B cell (primary cell): ENCODE measurements at regions not wholly inside any gene's neighbourhood (a gene's known extent, or its start where the extent isn't known, plus 50 kb on each side); places are given as distances from the start of the nearest gene placed in this dataset.

ENCODE experiments used
- ATAC-seq: fragments of 200-7000 bp; cut with Tn5 transposase; one replicate; pipeline ENCODE4 v1.10.0; 2021; ENCODE audit warnings: low read depth, mild to moderate bottlenecking, moderate number of reproducible peaks, moderate library complexity
- CTCF ChIA-PET: fragments of 350-600 bp; sonication (Branson Sonifier 250); formaldehyde crosslinking; loops from one replicate; lab custom pipeline; 2021; ENCODE audit warnings: antibody characterized with exemption, inconsistent platforms; lab: Charles Lee
- POLR2A ChIA-PET: fragments of 350-600 bp; sonication (Branson Sonifier 250); formaldehyde crosslinking; loops from one replicate; lab custom pipeline; 2021; ENCODE audit warnings: antibody characterized with exemption; lab: Charles Lee
- DNase-seq: peaks from one replicate; pipeline ENCODE4 v3.0.0; 2013
- H2AFZ ChIP-seq: 2 replicates; pipeline ENCODE4 v1.6.1; 2012; ENCODE audit warnings: mild to moderate bottlenecking, low read depth, low read length; ENCODE audit not compliant: insufficient read depth, poor library complexity, severe bottlenecking
- H3K27ac ChIP-seq, 2 donors: 1 replicate in 1 of 2; 2 replicates in 1 of 2; pipeline ENCODE4 v1.5.1; 2012 to 2013; ENCODE audit warnings: low read length in 2 of 2, mild to moderate bottlenecking in 2 of 2, moderate library complexity in 1 of 2
- H3K27me3 ChIP-seq, 4 experiments: fragments of 200-600 bp in 1 of 4; sonication (generic) in 1 of 4; replicated peaks in 1 of 4; 1 replicate in 2 of 4; 2 replicates in 2 of 4; pipeline versions ENCODE4 v1.6.1 to v1.7.0; 2013 to 2016; ENCODE audit warnings: low read length in 3 of 4, mild to moderate bottlenecking in 2 of 4, mixed read lengths in 1 of 4, moderate library complexity in 1 of 4; ENCODE audit not compliant: insufficient read depth in 4 of 4, control insufficient read depth in 3 of 4; ENCODE audit errors: control extremely low read depth in 1 of 4
- H3K36me3 ChIP-seq, 2 experiments: replicated peaks in 1 of 2; 1 replicate in 1 of 2; 2 replicates in 1 of 2; pipeline versions ENCODE4 v1.6.1 to v1.7.1; 2013; ENCODE audit warnings: low read length in 1 of 2; ENCODE audit not compliant: insufficient read depth in 2 of 2, control insufficient read depth in 1 of 2; ENCODE audit errors: control extremely low read depth in 1 of 2, extremely low read depth in 1 of 2
- H3K4me1 ChIP-seq, 2 donors: fragments of 200-600 bp in 1 of 2; sonication (generic) in 1 of 2; 1 replicate in 1 of 2; 2 replicates in 1 of 2; pipeline versions ENCODE4 v1.5.1 to v1.6.1; 2013 to 2017; ENCODE audit warnings: low read length in 2 of 2; ENCODE audit not compliant: control insufficient read depth in 2 of 2, insufficient read depth in 2 of 2
- H3K4me2 ChIP-seq: replicated peaks from 2 replicates; pipeline ENCODE3; 2012; ENCODE audit warnings: mild to moderate bottlenecking, low read depth, low read length; ENCODE audit not compliant: poor library complexity, severe bottlenecking
- H3K4me3 ChIP-seq, 5 experiments: fragments of 200-600 bp in 1 of 5; sonication (generic) in 1 of 5; 1 replicate in 3 of 5; 2 replicates in 2 of 5; pipeline versions ENCODE4 v1.5.1 to v1.7.0; 2011 to 2016; ENCODE audit warnings: low read length in 4 of 5, mild to moderate bottlenecking in 4 of 5, low read depth in 2 of 5, control low read depth in 1 of 5, moderate library complexity in 1 of 5; ENCODE audit not compliant: insufficient read depth in 1 of 5; ENCODE audit errors: control extremely low read depth in 1 of 5, extremely low read depth in 1 of 5
- H3K79me2 ChIP-seq: fragments of 200-600 bp; sonication (generic); one replicate; pipeline ENCODE4 v1.6.0; 2016; ENCODE audit warnings: low read length; ENCODE audit not compliant: control insufficient read depth, insufficient read depth
- H3K9ac ChIP-seq: fragments of 200-600 bp; sonication (generic); 2 replicates; pipeline ENCODE4 v1.6.1; 2017; ENCODE audit warnings: mild to moderate bottlenecking, low read length, moderate library complexity
- H3K9me3 ChIP-seq, 3 donors: one replicate each; pipeline versions ENCODE4 v1.6.1 to v1.7.1; 2013; ENCODE audit warnings: low read length in 2 of 3; ENCODE audit not compliant: control insufficient read depth in 2 of 3, insufficient read depth in 1 of 3; ENCODE audit errors: control extremely low read depth in 1 of 3
- H4K20me1 ChIP-seq: 2 replicates; pipeline ENCODE4 v1.6.0; 2012; ENCODE audit warnings: mild to moderate bottlenecking, low read length; ENCODE audit not compliant: insufficient read depth, control insufficient read depth, poor library complexity, severe bottlenecking
- H3K27ac Mint-ChIP-seq: one replicate; pipeline ENCODE4 v1.8.0; 2021; ENCODE audit warnings: mixed read lengths
- H3K27me3 Mint-ChIP-seq: one replicate; pipeline ENCODE4 v1.8.0; 2021; ENCODE audit warnings: mixed read lengths
- H3K4me1 Mint-ChIP-seq: one replicate; pipeline ENCODE4 v1.8.0; 2021; ENCODE audit warnings: mixed read lengths
- H3K4me3 Mint-ChIP-seq: one replicate; pipeline ENCODE4 v1.8.0; 2021; ENCODE audit warnings: mixed read lengths
- H3K9me3 Mint-ChIP-seq: one replicate; pipeline ENCODE4 v1.8.0; 2022; ENCODE audit warnings: mixed read lengths; ENCODE audit not compliant: insufficient read depth
- CTCF ChIP-seq: fragments of 200-600 bp; IDR thresholded peaks from one replicate; pipeline ENCODE4 v1.8.0; 2022; ENCODE audit warnings: antibody characterized with exemption, mild to moderate bottlenecking
- EZH2 ChIP-seq: IDR thresholded peaks from 2 replicates; pipeline ENCODE4 v1.6.1; 2012; ENCODE audit warnings: borderline replicate concordance, low read depth, mild to moderate bottlenecking, moderate library complexity, low read length; ENCODE audit not compliant: insufficient read depth, poor library complexity, severe bottlenecking
- WGBS: methylation state at CpG from one replicate; pipeline ENCODE4 v1.1.5; 2013; ENCODE audit warnings: missing lambda C conversion rate; ENCODE audit not compliant: insufficient coverage; 5-methylcytosine and 5-hydroxymethylcytosine counted together
- intact Hi-C: fragments of 100-400 bp; cut with micrococcal nuclease; formaldehyde crosslinking; loops from one replicate; pipeline ENCODE4 v1.10.0; 2022

GRCh38 chr4:188423039-188423438 lies 283.8 kb downstream of the TRIML1 start:
- intact Hi-C loops, result no loop called here
- no peak overlapping the region for H3K9ac ChIP-seq
- Mint-ChIP-seq H3K27me3 (no peaks in the 10 kb centered on the region), H3K4me1 (no peaks in the 10 kb centered on the region), H3K27ac (no peak overlapping the region), H3K4me3 (no peak overlapping the region), H3K9me3 (peaks cover 5% of the 10 kb centered on the region)
- H3K79me2 ChIP-seq, result no peaks in the 10 kb centered on the region
- no peak overlapping the region for H2AFZ ChIP-seq
- H3K36me3 ChIP-seq, result no peaks in the 10 kb centered on the region
- CTCF ChIA-PET, result no interaction called here
- H3K27ac ChIP-seq, result no peak overlapping the region
- no peak overlapping the region for H3K4me2 ChIP-seq
- no peaks in the 10 kb centered on the region for H3K4me1 ChIP-seq
- H3K4me3 ChIP-seq, result no peak overlapping the region
- H4K20me1 ChIP-seq, result no peaks in the 10 kb centered on the region
- H3K27me3 ChIP-seq, result no peaks in the 10 kb centered on the region
- no peak for ATAC-seq
- no peak for TF ChIP-seq EZH2
- TF ChIP-seq CTCF, result no peak
- POLR2A ChIA-PET, result no interaction called here
- H3K9me3 ChIP-seq, result peaks cover 0 to 3% (median 0%) of the 10 kb centered on the region in 3 donors
- DNase-seq, result no peak
- WGBS, result no CpG with 5 or more reads among the region's 4 CpGs

GRCh38 chr4:188428935-188429334 lies 289.7 kb downstream of the TRIML1 start:
- H3K4me1 Mint-ChIP-seq, result no peaks in the 10 kb centered on the region
- Histone ChIP-seq H3K9me3 (peaks cover 0 to 6% (median 0%) of the 10 kb centered on the region in 3 donors), H3K4me2 (no peak overlapping the region), H3K27me3 (no peaks in the 10 kb centered on the region), H3K4me1 (no peaks in the 10 kb centered on the region), H3K27ac (no peak overlapping the region), H3K9ac (no peak overlapping the region), H2AFZ (no peak overlapping the region), H3K4me3 (no peak overlapping the region), H3K36me3 (no peaks in the 10 kb centered on the region), H4K20me1 (no peaks in the 10 kb centered on the region), H3K79me2 (no peaks in the 10 kb centered on the region)
- no peaks in the 10 kb centered on the region for H3K27me3 Mint-ChIP-seq
- TF ChIP-seq EZH2, result no peak
- TF ChIP-seq CTCF, result no peak
- intact Hi-C loops, result no loop called here
- no peak overlapping the region for H3K27ac Mint-ChIP-seq
- no peak overlapping the region for H3K4me3 Mint-ChIP-seq
- peaks cover 13% of the 10 kb centered on the region for H3K9me3 Mint-ChIP-seq
- 22% methylated on average over 2 of the region's 6 CpGs for WGBS
- no peak for ATAC-seq
- no peak for DNase-seq
- CTCF ChIA-PET, result no interaction called here
- POLR2A ChIA-PET, result no interaction called here
